Activated naive CD4-positive, alpha-beta T cell treated with anti-CD3 and anti-CD28 coated beads, Interleukin-2, amount 50 U/mL, for 24 hours (primary cell): ENCODE measurements at regions not wholly inside any gene's neighbourhood (a gene's known extent, or its start where the extent isn't known, plus 50 kb on each side); places are given as distances from the start of the nearest gene placed in this dataset.

Experiments used
- H3K27ac Mint-ChIP-seq: one replicate; pipeline ENCODE4 v1.8.0; 2021; ENCODE audit warnings: mild to moderate bottlenecking, mixed read lengths
- H3K27me3 Mint-ChIP-seq: one replicate; pipeline ENCODE4 v1.8.0; 2021; ENCODE audit warnings: mixed read lengths
- H3K36me3 Mint-ChIP-seq: one replicate; pipeline ENCODE4 v1.8.0; 2021; ENCODE audit warnings: mixed read lengths
- H3K4me1 Mint-ChIP-seq: one replicate; pipeline ENCODE4 v1.8.0; 2021; ENCODE audit warnings: mixed read lengths
- H3K4me3 Mint-ChIP-seq: one replicate; pipeline ENCODE4 v1.8.0; 2021; ENCODE audit warnings: mild to moderate bottlenecking, mixed read lengths
- H3K9me3 Mint-ChIP-seq: one replicate; pipeline ENCODE4 v1.8.0; 2021; ENCODE audit warnings: mixed read lengths

DNA sequence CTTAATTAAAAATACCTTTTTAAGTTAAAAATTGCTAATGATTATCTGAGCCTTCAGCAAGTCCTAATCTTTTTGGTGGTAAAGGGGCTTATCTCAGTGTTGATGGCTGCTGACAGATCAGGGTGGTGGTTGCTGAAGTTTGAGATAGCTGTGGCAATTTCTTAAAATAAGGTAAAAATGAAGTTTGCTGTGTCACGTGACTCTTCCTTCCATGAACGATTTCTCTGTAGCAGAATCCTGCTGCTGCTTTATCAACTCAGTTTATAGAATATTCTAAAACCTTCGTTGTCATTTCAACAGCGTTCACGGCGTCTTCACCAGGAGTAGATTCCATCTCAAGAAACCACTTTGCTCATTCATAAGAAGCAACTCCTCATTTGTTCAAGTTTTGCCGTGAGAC, 110.1 kb downstream of the SUCNR1 start:
- Mint-ChIP-seq H3K36me3 (no peaks in the 10 kb centered on the region), H3K4me3 (no peak overlapping the region), H3K27ac (no peak overlapping the region), H3K9me3 (peaks cover 5% of the 10 kb centered on the region), H3K4me1 (no peaks in the 10 kb centered on the region), H3K27me3 (no peaks in the 10 kb centered on the region)

DNA sequence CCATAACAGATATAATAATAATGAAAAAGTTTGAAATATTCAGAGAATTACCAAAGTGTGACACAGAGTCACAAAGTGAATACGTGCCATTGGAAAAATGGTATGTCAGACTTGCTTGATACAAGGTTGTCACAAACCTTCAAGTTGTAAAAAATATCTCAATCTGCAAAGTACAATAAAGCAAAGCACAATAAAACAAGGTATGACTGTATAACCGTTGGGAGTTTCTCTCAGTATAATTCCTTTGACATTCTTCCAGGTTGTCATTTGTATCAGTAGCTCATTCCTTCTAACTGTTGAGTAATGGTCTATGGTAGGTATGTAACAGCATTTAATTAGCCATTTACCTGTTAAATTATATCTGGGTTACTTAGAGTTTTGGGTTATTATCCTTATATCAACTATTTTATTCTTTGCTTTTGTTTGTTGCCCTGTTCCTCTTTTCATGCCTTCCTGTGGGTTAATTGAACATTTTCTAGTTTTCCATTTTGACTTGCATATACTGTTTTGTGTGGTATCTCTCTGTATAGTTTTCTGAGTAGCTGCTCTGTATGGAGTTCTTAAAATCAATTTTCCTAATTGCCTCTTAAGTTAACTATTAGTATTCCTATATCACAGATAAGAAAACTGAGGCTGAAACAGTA, 112.5 kb downstream of the SUCNR1 start:
- no peak overlapping the region for H3K27ac Mint-ChIP-seq
- H3K36me3 Mint-ChIP-seq = no peaks in the 10 kb centered on the region
- H3K27me3 Mint-ChIP-seq = no peaks in the 10 kb centered on the region
- no peak overlapping the region for H3K4me3 Mint-ChIP-seq
- peaks cover 5% of the 10 kb centered on the region for H3K9me3 Mint-ChIP-seq
- no peaks in the 10 kb centered on the region for H3K4me1 Mint-ChIP-seq

DNA sequence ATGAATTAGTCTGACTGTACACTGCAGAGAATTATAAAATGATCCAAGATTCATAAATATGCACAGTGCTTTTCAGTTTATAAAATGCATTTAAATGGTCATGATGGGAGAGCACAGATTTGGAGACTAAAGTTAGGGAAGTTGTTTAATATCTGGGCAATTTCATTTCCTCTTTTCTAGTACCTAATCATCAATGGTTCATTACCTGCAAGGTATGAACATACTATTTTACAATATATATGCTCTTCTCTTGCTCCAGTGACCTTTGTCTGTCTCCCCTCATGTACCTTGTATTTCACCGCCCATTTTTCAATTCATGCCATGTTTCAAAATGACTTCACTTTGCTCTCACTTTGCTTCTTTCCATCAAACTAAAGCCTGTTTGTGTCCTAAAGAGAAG, 114.5 kb downstream of the SUCNR1 start:
- Mint-ChIP-seq H3K9me3 (no peaks in the 10 kb centered on the region), H3K36me3 (no peaks in the 10 kb centered on the region), H3K4me3 (no peak overlapping the region), H3K27ac (no peak overlapping the region), H3K4me1 (no peaks in the 10 kb centered on the region), H3K27me3 (no peaks in the 10 kb centered on the region)

DNA sequence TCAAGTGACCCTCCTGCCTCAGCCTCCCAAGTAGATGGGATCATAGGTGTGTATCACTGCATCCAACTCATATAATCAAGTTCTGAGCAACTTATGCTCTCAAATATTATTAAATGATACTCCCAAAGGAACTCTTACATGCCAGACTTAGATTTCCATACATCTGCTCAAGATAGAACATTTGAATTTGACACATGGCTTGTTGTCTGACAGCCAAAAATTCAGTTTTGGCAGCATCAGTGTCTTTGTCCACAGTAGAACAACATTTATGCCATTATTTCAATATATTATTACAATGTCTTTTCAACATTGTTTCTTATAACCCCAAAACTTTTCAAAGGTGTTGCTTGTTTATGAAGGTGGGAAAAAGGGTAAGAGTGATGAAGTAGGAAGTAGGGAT, 116.2 kb downstream of the SUCNR1 start:
- Mint-ChIP-seq H3K4me1 (no peaks in the 10 kb centered on the region), H3K36me3 (no peaks in the 10 kb centered on the region), H3K27ac (no peak overlapping the region)

DNA sequence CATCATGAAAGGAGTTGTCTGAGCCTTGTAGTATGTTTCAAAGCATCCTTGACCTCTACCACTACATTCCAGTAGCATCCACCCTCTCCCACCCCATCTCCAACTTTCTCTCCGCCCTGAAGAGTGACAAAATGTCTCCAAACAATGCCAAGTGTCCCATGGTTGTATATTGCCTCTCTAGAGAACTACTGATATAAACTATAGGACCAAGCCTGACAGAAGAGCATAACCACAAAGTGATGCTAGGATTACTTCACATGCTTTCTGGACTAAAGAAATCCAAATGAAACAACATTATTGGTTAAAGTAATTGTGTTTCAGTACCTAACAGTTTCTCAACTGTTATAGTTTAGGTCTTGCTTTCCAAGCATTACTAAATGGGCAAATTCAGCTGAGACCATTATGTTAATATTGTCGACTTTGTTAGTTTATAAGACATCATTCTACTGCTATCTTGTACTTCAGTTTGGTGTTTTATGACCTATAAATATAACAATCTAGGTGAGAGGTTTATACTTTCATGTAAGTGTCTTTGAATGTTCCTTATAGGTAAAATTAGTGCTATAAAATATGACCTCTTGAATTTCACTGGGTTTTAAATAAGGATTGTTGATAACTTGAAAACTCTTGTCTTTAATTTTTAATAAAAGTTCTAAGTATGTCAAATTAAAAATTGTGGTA, 117.4 kb downstream of the SUCNR1 start:
- H3K4me3 Mint-ChIP-seq = no peak overlapping the region
- peaks cover 2% of the 10 kb centered on the region for H3K27me3 Mint-ChIP-seq
- no peaks in the 10 kb centered on the region for H3K9me3 Mint-ChIP-seq
- no peaks in the 10 kb centered on the region for H3K4me1 Mint-ChIP-seq
- H3K27ac Mint-ChIP-seq = no peak overlapping the region
- no peaks in the 10 kb centered on the region for H3K36me3 Mint-ChIP-seq

More for the DNA sequence above, 116.2 kb downstream of the SUCNR1 start:
- H3K27me3 Mint-ChIP-seq = no peaks in the 10 kb centered on the region
- no peak overlapping the region for H3K4me3 Mint-ChIP-seq
- no peaks in the 10 kb centered on the region for H3K9me3 Mint-ChIP-seq

DNA sequence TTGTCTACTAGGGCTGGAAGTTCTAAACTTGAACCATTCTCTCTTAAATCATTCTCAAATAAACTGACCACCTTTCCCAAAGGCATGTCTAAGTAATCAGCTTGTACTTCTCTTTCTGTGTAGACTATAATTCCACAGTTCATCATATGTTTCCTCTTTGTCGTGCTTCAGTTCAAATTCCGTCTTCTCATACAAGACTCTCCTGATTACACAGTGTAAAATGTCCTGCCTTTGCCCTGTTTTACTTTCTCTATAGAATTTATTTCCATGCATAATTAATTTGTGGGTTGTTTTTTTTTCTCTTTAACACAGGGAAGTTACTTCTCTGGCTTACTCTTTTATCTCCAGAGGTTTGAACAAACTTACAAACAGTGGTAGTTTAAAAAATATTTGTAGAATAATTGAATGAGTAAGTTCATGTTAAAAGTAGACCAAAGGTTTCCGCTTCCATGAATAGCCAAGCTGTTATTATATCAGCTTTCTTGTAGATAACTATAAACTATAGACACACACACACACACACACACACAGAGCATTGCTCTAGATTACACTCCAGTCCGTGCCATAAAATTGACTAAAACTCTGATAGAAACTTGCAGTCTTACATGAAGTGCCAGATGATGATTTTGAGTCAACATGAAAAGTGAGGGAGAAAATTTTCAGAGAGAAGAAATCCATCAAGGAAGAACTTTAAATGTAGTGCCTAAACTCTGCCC, 119.0 kb downstream of the SUCNR1 start:
- no peak overlapping the region for H3K4me3 Mint-ChIP-seq
- H3K27me3 Mint-ChIP-seq = peaks cover 2% of the 10 kb centered on the region
- H3K4me1 Mint-ChIP-seq = no peaks in the 10 kb centered on the region
- no peaks in the 10 kb centered on the region for H3K36me3 Mint-ChIP-seq
- H3K27ac Mint-ChIP-seq = no peak overlapping the region
- H3K9me3 Mint-ChIP-seq = no peaks in the 10 kb centered on the region

DNA sequence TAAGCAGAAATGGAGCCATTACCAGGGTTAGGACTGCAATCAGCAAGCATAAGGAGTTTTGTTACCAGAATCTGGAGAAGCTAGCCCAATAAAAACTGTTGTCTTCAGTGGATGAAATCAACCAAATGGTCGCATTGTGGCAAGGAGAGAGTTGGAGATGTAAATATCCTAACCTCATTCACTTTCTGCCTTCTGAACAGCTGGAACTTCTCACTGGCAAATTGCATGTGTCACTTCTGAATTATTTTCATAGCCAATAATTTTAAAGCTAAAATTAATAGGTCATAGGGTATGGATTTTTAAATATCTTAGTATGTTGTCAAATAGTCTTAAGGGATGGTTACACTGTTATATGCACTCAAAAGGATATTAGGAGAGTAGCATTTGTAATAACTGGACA, 121.6 kb downstream of the SUCNR1 start:
- Mint-ChIP-seq H3K36me3 (no peaks in the 10 kb centered on the region), H3K27ac (no peak overlapping the region), H3K27me3 (peaks cover 2% of the 10 kb centered on the region), H3K4me3 (no peak overlapping the region), H3K4me1 (no peaks in the 10 kb centered on the region), H3K9me3 (no peaks in the 10 kb centered on the region)

DNA sequence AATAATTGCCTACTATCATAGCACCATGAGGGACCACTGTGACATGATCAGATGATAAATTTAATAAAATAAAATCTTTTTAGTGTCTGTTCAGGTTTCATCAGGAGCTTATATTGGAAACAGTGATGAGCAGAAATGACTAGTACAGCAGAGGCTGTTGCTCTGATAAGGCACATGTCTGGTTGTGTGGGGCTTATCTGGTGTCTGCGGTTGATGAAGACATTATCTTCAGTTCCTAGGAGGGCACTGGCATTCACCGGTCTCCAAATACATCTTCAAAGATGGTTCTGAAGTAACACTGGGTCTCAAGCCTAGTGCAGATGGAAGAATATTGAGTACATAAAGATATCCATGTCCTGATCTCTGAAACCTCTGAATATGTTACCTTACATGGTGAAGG, 125.3 kb downstream of the SUCNR1 start:
- H3K4me3 Mint-ChIP-seq = no peak overlapping the region
- H3K36me3 Mint-ChIP-seq = no peaks in the 10 kb centered on the region
- no peak overlapping the region for H3K27ac Mint-ChIP-seq
- no peaks in the 10 kb centered on the region for H3K9me3 Mint-ChIP-seq
- H3K27me3 Mint-ChIP-seq = peaks cover 2% of the 10 kb centered on the region
- H3K4me1 Mint-ChIP-seq = no peaks in the 10 kb centered on the region

DNA sequence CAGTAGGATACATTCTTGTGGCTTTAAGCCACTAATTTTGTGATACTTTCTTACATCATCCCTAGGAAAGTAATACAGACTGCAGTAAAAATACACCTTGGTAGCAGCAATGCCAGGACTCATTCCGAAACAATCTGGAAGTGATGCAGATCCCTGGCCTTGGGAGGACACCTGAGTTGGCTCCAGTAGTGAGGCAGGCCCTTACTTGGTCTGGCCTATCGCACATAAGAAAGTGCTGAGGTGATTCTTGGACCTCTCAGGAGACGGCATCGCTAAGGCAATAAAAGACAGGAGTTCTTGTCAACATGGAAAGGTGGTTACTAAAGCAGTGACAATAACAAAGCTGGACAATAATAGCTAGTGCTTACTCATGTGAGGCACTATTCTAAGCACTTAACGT, 126.5 kb downstream of the SUCNR1 start:
- no peak overlapping the region for H3K4me3 Mint-ChIP-seq
- H3K9me3 Mint-ChIP-seq = no peaks in the 10 kb centered on the region
- peaks cover 2% of the 10 kb centered on the region for H3K27me3 Mint-ChIP-seq
- no peaks in the 10 kb centered on the region for H3K36me3 Mint-ChIP-seq
- H3K27ac Mint-ChIP-seq = no peak overlapping the region
- no peaks in the 10 kb centered on the region for H3K4me1 Mint-ChIP-seq

DNA sequence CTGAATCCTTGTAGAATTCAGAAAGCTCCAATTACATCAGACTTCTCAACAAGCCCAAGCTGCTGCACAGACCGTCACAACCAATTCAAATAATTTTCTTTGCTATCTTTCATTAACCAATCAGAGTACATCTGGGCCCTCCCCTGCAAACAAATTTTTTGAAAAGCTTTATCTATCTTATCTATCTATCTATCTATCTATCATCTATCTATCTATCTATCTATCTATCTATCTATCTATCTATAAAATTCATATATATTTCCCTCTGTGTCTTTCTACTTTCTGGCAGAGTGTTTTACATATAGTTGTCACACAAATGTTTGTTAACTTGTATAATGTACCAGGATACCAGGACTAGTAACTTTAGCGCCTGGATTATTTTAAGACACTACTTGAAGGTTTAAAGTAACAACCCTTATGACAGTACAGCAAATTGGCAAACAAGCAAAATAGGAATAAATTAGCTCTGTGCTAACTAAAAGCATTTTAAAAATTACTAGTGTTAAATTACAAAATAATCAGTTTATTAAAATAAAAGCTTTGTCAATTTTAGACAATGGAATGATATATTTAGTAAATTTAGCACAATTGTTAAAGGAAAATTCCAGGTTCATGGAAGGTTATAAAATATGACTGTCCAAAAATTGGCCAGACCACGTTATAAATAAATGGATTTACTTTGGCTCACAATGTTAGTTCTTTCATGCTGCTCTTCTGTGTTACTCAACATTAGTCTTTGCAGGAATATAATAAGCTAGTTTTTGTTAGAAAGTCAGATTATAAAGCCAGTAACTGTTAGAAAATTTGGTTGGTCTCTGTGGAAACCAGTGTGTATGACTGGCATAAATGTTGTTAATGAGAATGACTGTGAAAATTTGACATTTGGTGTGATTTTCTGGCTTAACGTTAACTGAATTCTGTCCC, 138.6 kb downstream of the SUCNR1 start:
- peaks cover 2% of the 10 kb centered on the region for H3K27me3 Mint-ChIP-seq
- H3K36me3 Mint-ChIP-seq = no peaks in the 10 kb centered on the region
- no peaks in the 10 kb centered on the region for H3K4me1 Mint-ChIP-seq
- H3K4me3 Mint-ChIP-seq = no peak overlapping the region
- no peak overlapping the region for H3K27ac Mint-ChIP-seq
- no peaks in the 10 kb centered on the region for H3K9me3 Mint-ChIP-seq

DNA sequence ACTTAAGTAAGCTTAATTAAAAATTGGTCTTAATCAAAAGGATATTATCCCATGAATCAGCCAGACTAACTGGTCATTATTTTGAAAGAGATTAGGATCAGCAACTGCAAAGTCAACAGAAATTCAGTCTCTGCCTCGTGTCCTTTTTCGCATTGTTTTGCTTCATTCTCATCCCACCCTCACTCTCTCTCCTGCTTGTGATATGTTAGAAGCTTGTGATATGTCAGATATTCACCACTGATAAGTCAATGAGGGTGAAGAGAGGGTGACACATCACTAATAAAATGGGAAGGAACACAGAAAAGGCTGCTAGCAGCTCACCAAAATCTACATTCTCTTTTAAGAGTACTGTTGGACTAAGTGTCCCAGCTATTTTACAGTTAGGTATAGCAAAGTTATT, 146.1 kb downstream of the SUCNR1 start:
- no peaks in the 10 kb centered on the region for H3K9me3 Mint-ChIP-seq
- peaks cover 6% of the 10 kb centered on the region for H3K27me3 Mint-ChIP-seq
- H3K4me3 Mint-ChIP-seq = no peak overlapping the region
- peaks cover 3% of the 10 kb centered on the region for H3K36me3 Mint-ChIP-seq
- H3K4me1 Mint-ChIP-seq = peaks cover 12% of the 10 kb centered on the region
- H3K27ac Mint-ChIP-seq = no peak overlapping the region

DNA sequence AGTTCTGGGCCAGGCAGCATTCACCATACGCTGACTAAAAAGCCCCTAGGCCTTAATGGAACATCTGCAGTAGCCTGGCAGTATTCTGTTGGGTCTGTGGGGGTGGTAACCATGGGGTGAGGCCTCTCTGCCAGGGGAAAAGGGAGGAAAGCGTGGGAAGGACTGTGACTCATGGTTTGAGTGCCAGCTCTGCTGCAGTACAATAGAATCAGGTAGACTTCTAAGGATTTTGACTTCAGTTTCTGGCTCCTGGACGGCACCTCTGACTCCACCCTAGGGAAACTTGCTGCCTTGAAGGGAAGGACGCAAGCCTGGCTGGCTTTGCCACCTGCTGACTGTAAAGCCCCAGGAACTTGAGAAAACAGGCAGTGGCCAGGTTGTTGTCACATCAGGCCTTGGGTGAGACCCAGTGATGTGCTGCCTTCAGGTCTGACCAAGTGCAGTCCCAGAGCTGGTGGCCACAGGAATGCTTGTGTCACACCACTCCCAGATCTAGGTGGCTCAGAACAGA, 148.6 kb downstream of the SUCNR1 start:
- peaks cover 8% of the 10 kb centered on the region for H3K27me3 Mint-ChIP-seq
- no peaks in the 10 kb centered on the region for H3K9me3 Mint-ChIP-seq
- peaks cover 3% of the 10 kb centered on the region for H3K36me3 Mint-ChIP-seq
- H3K27ac Mint-ChIP-seq = no peak overlapping the region
- H3K4me3 Mint-ChIP-seq = peak overlapping the region; percentile 45
- H3K4me1 Mint-ChIP-seq = peaks cover 12% of the 10 kb centered on the region

DNA sequence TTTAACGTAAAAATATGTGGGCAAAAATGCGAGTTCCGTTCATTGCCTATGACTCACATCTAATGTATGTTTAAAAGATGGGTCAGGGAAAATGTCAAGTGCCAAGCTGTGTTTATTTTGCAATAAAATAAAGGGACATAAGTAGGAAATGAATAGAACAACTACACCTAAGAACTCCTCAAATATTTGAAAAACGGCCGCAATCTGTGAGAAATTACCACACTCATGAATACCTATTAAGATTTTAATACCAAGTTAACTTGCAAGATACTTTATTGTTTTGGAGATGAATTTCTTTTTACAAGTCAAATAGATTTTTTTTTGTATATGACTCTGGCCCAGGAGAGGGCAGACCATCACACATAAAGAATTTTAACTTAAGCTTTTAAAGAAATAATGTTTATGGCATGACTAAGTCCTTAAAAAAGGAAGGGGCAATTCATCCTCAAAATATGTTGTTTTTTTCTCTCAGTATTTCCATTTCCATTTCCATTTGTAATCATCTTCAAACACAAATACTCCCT, 152.7 kb downstream of the SUCNR1 start:
- H3K27ac Mint-ChIP-seq = no peak overlapping the region
- peaks cover 3% of the 10 kb centered on the region for H3K27me3 Mint-ChIP-seq
- peaks cover 2% of the 10 kb centered on the region for H3K36me3 Mint-ChIP-seq
- no peaks in the 10 kb centered on the region for H3K9me3 Mint-ChIP-seq
- peaks cover 12% of the 10 kb centered on the region for H3K4me1 Mint-ChIP-seq
- no peak overlapping the region for H3K4me3 Mint-ChIP-seq

DNA sequence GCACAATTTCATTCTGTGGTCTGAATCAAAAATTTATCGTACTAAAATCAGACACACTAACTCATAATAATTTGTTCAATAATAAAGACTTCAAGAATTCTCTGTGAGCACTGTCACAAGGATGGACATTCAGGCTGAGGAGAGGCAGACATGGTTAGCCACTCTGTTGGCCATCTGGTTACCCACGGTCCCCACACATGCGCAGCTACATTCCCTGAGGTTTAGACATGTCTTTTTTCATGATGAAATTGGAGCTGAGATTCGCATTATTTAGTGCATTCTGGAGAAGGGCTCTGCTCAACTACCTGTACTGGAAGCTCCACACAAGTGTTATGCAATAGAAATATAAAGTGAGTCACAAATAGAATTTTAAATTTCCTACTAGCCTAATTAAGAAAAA, 156.9 kb downstream of the SUCNR1 start:
- no peak overlapping the region for H3K4me3 Mint-ChIP-seq
- no peaks in the 10 kb centered on the region for H3K27me3 Mint-ChIP-seq
- H3K27ac Mint-ChIP-seq = no peak overlapping the region
- peaks cover 6% of the 10 kb centered on the region for H3K9me3 Mint-ChIP-seq
- H3K4me1 Mint-ChIP-seq = no peaks in the 10 kb centered on the region
- peaks cover 1% of the 10 kb centered on the region for H3K36me3 Mint-ChIP-seq

DNA sequence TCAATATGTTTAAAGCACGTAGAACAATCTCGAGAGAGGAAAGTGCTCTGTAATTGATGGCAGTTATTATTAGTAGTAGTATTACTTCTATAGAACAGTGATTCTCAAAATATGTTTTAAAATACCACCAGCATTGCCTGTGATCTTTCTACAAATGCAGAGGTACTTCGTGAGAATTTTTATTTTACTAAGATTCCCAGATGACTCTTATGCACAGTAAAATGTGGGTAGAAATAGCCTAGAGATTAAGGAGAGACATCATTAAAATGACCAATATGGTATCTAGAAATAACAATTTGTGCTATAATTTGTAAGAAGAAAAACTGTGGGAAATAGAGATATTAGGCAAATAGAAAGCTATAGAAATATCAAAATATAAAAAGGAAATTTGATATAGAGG, 157.9 kb downstream of the SUCNR1 start:
- no peak overlapping the region for H3K4me3 Mint-ChIP-seq
- H3K27me3 Mint-ChIP-seq = no peaks in the 10 kb centered on the region
- H3K36me3 Mint-ChIP-seq = peaks cover 1% of the 10 kb centered on the region
- H3K27ac Mint-ChIP-seq = no peak overlapping the region
- H3K4me1 Mint-ChIP-seq = no peaks in the 10 kb centered on the region
- peaks cover 6% of the 10 kb centered on the region for H3K9me3 Mint-ChIP-seq
